Prostate gland (tissue), 2 donors: ENCODE measurements at regions not wholly inside any gene's neighbourhood (a gene's known extent, or its start where the extent isn't known, plus 50 kb on each side); places are given as distances from the start of the nearest gene placed in this dataset.

Experiments used
- CTCF ChIP-seq, 4 experiments: fragments of 200-600 bp in 2 of 4; fragments of 450-650 bp in 2 of 4; sonication (generic) in 2 of 4; IDR thresholded peaks; 1 replicate in 3 of 4; 2 replicates in 1 of 4; pipeline ENCODE4 v1.5.1; 2016 to 2019; ENCODE audit warnings: antibody characterized with exemption in 4 of 4, mild to moderate bottlenecking in 2 of 4, moderate library complexity in 2 of 4
- POLR2A ChIP-seq: fragments of 450-650 bp; IDR thresholded peaks from one replicate; pipeline ENCODE4 v1.6.1; 2016; ENCODE audit warnings: antibody characterized with exemption, mild to moderate bottlenecking
- POLR2AphosphoS5 ChIP-seq: sonication (generic); formaldehyde crosslinking; IDR thresholded peaks from one replicate; pipeline ENCODE4 v1.6.1; 2017; ENCODE audit warnings: antibody characterized with exemption

DNA sequence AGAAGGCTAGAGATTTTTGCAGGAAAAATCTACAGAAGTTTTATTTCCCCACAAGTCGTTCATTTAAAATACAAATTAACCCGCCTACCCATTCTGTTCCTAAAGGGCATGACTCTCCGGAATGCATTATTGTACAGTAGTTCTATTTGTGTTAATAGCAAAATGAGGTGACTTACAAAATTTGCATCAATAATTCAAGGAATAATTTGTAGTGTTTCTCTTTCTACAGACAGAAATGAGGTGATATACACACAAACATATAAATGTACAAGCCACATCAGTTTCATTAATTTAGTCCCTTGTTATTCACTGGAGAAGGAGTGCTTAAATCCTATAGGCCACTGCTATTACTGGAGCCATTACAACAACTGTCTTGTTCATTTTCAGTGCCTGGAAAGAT is 501.3 kb upstream of the DIAPH2 start:
- TF ChIP-seq CTCF (IDR thresholded peaks at IDR 0.05) (no peak), POLR2A (no peak), POLR2AphosphoS5 (no peak)
